GM23338 (cell line): ENCODE measurements at regions not wholly inside any gene's neighbourhood (a gene's known extent, or its start where the extent isn't known, plus 50 kb on each side); places are given as distances from the start of the nearest gene placed in this dataset.

Experiments used
- ATAC-seq: fragments of 200-7000 bp; cut with Tn5 transposase; 3 replicates; pipeline ENCODE4 v1.9.1; 2020
- DNase-seq: peaks from one replicate; pipeline ENCODE4 v3.0.0-alpha.2; 2015; ENCODE audit warnings: low spot score
- H2AFZ ChIP-seq: fragments of 200-600 bp; sonication (generic); 2 replicates; pipeline ENCODE4 v1.8.0; 2016; ENCODE audit warnings: antibody characterized with exemption, mild to moderate bottlenecking, moderate library complexity
- H3F3A ChIP-seq: fragments of 200-600 bp; sonication (generic); replicated peaks from 2 replicates; pipeline ENCODE4 v1.8.0; 2017; ENCODE audit warnings: antibody characterized with exemption, mixed run types, low read depth
- H3K27ac ChIP-seq: fragments of 200-600 bp; sonication (generic); 2 replicates; pipeline ENCODE4 v1.6.1; 2016; ENCODE audit warnings: low read depth
- H3K27me3 ChIP-seq: fragments of 200-600 bp; sonication (generic); 2 replicates; pipeline ENCODE4 v1.8.0; 2016; ENCODE audit warnings: mild to moderate bottlenecking, mixed run types, moderate library complexity; ENCODE audit not compliant: insufficient read depth
- H3K36me3 ChIP-seq: fragments of 200-600 bp; sonication (generic); 2 replicates; pipeline ENCODE4 v1.8.0; 2016; ENCODE audit warnings: mild to moderate bottlenecking; ENCODE audit not compliant: insufficient read depth
- H3K4me1 ChIP-seq: fragments of 200-600 bp; sonication (generic); 2 replicates; pipeline ENCODE4 v1.8.0; 2016; ENCODE audit warnings: mild to moderate bottlenecking, moderate library complexity; ENCODE audit not compliant: insufficient read depth
- H3K4me2 ChIP-seq: fragments of 200-600 bp; sonication (generic); 2 replicates; pipeline ENCODE4 v1.7.1; 2017; ENCODE audit warnings: mixed run types
- H3K4me3 ChIP-seq: fragments of 200-600 bp; sonication (generic); 2 replicates; pipeline ENCODE4 v1.6.1; 2016; ENCODE audit warnings: mixed run types
- H3K79me2 ChIP-seq: fragments of 200-600 bp; sonication (generic); replicated peaks from 2 replicates; pipeline ENCODE4 v1.8.0; 2017; ENCODE audit warnings: mild to moderate bottlenecking; ENCODE audit not compliant: insufficient read depth
- H3K9me2 ChIP-seq: fragments of 200-600 bp; sonication (generic); 2 replicates; pipeline ENCODE4 v1.8.0; 2017; ENCODE audit not compliant: insufficient read depth
- H4K20me1 ChIP-seq: fragments of 200-600 bp; sonication (generic); replicated peaks from 2 replicates; pipeline ENCODE4 v1.8.0; 2017; ENCODE audit warnings: mild to moderate bottlenecking; ENCODE audit not compliant: insufficient read depth
- H3K27ac Mint-ChIP-seq: 2 replicates; pipeline ENCODE4 v1.8.0; 2020; ENCODE audit warnings: inconsistent platforms, mild to moderate bottlenecking, moderate library complexity, mixed read lengths
- H3K27me3 Mint-ChIP-seq: 3 replicates; pipeline ENCODE4 v1.8.0; 2022; ENCODE audit warnings: low read depth, mild to moderate bottlenecking, moderate library complexity, mixed read lengths, inconsistent platforms; ENCODE audit not compliant: insufficient read depth, poor library complexity
- H3K36me3 Mint-ChIP-seq: 3 replicates; pipeline ENCODE4 v1.8.0; 2021; ENCODE audit warnings: low read depth, mild to moderate bottlenecking, inconsistent platforms, moderate library complexity, mixed read lengths
- H3K4me1 Mint-ChIP-seq: 3 replicates; pipeline ENCODE4 v1.8.0; 2020; ENCODE audit warnings: mild to moderate bottlenecking, inconsistent platforms, mixed read lengths
- H3K4me3 Mint-ChIP-seq: 3 replicates; pipeline ENCODE4 v1.8.0; 2021; ENCODE audit warnings: moderate library complexity, mild to moderate bottlenecking, inconsistent platforms, mixed read lengths
- H3K9me3 Mint-ChIP-seq: 3 replicates; pipeline ENCODE4 v1.8.0; 2020; ENCODE audit warnings: moderate library complexity, mild to moderate bottlenecking, inconsistent platforms, mixed read lengths
- CREB1 ChIP-seq: fragments of 250-450 bp; sonication (Bioruptor Pico); IDR thresholded peaks from 2 replicates; pipeline ENCODE4 v1.5.0; 2020; ENCODE audit warnings: low read depth, mild to moderate bottlenecking, moderate library complexity
- EZH2phosphoT487 ChIP-seq: fragments of 200-600 bp; sonication (generic); IDR thresholded peaks from one replicate; pipeline ENCODE4 v1.8.1; 2018; ENCODE audit warnings: antibody characterized with exemption; ENCODE audit not compliant: unreplicated experiment
- JUNB ChIP-seq: IDR thresholded peaks from one replicate; pipeline ENCODE4 v1.6.1; 2016; ENCODE audit warnings: antibody characterized with exemption; ENCODE audit not compliant: unreplicated experiment
- NANOG ChIP-seq: IDR thresholded peaks from 2 replicates; pipeline ENCODE4 v1.6.1; 2016; ENCODE audit warnings: antibody characterized with exemption, borderline replicate concordance
- POLR2AphosphoS5 ChIP-seq: IDR thresholded peaks from 2 replicates; pipeline ENCODE4 v1.6.1; 2016; ENCODE audit warnings: antibody characterized with exemption, low read depth
- TF ChIP-seq, protein P1 (sequence below): fragments of 250-450 bp; sonication (Bioruptor Pico); IDR thresholded peaks from 2 replicates; pipeline ENCODE4 v1.5.0; 2020; ENCODE audit warnings: mild to moderate bottlenecking, moderate library complexity

DNA sequence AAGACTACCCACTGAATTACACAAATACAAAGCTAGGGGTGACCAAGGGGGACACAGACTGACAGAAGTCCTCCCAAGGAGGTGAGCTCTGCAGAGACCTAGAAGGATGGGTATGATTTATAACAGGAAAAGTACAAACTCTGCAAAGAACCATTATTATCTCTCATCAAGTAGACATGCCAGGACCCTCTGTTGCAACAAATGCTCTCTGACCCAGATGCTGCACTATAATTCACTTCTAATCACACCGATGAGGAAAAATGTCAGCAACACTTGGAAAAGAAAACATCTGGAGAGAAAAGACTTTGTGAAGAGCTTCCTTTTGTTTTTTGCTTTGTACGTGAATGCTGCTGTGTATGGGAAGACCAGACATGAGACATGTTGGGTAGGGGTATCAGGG, 178.3 kb upstream of the PDE1C start:
- H3K36me3 Mint-ChIP-seq = no peaks in the 10 kb centered on the region
- H3K4me1 Mint-ChIP-seq = no peaks in the 10 kb centered on the region
- Histone ChIP-seq H3K4me1 (no peaks in the 10 kb centered on the region), H4K20me1 (no peaks in the 10 kb centered on the region), H3F3A (no peaks in the 10 kb centered on the region), H3K4me3 (no peak overlapping the region), H3K4me2 (no peak overlapping the region), H3K36me3 (no peaks in the 10 kb centered on the region), H2AFZ (no peak overlapping the region), H3K27me3 (no peaks in the 10 kb centered on the region), H3K27ac (no peak overlapping the region), H3K9me2 (no peaks in the 10 kb centered on the region; the same call in 1 of the 2 replicates), H3K79me2 (no peaks in the 10 kb centered on the region)
- no peak overlapping the region for H3K4me3 Mint-ChIP-seq
- H3K9me3 Mint-ChIP-seq = no peaks in the 10 kb centered on the region
- TF ChIP-seq CREB1 (CRISPR knock-in tag) = no peak
- TF ChIP-seq POLR2AphosphoS5 = no peak
- no peak overlapping the region for H3K27ac Mint-ChIP-seq
- ATAC-seq = no peak
- no peaks in the 10 kb centered on the region for H3K27me3 Mint-ChIP-seq
- no peak for DNase-seq

- Mint-ChIP-seq H3K4me1 (no peaks in the 10 kb centered on the region), H3K27me3 (no peaks in the 10 kb centered on the region), H3K27ac (no peak overlapping the region), H3K36me3 (no peaks in the 10 kb centered on the region), H3K9me3 (no peaks in the 10 kb centered on the region), H3K4me3 (no peak overlapping the region)
- H3K27ac ChIP-seq = no peak overlapping the region
- H3K9me2 ChIP-seq = no peaks in the 10 kb centered on the region; the same call in 1 of the 2 replicates
- H3K4me2 ChIP-seq = no peak overlapping the region
- H3K79me2 ChIP-seq = no peaks in the 10 kb centered on the region
- ATAC-seq (no peak), DNase-seq (no peak)
- no peaks in the 10 kb centered on the region for H3K27me3 ChIP-seq
- H4K20me1 ChIP-seq = no peaks in the 10 kb centered on the region
- H3F3A ChIP-seq = no peaks in the 10 kb centered on the region
- no peak overlapping the region for H3K4me3 ChIP-seq
- no peak overlapping the region for H2AFZ ChIP-seq
- no peaks in the 10 kb centered on the region for H3K36me3 ChIP-seq
- TF ChIP-seq EZH2phosphoT487 (no peak), POLR2AphosphoS5 (no peak), JUNB (no peak)
- no peaks in the 10 kb centered on the region for H3K4me1 ChIP-seq
Observed at GRCh38 chr7:32244806-32245345, 174.7 kb upstream of the PDE1C start.

GRCh38 chr7:32243687-32244290, 173.6 kb upstream of the PDE1C start:
- no peaks in the 10 kb centered on the region for H4K20me1 ChIP-seq
- no peak overlapping the region for H3K4me3 ChIP-seq
- DNase-seq = no peak
- H3F3A ChIP-seq = no peaks in the 10 kb centered on the region
- no peak overlapping the region for H3K27ac ChIP-seq
- H3K9me2 ChIP-seq = no peaks in the 10 kb centered on the region
- Mint-ChIP-seq H3K27ac (no peak overlapping the region), H3K9me3 (no peaks in the 10 kb centered on the region), H3K36me3 (no peaks in the 10 kb centered on the region), H3K27me3 (no peaks in the 10 kb centered on the region), H3K4me3 (no peak overlapping the region), H3K4me1 (no peaks in the 10 kb centered on the region)
- H3K27me3 ChIP-seq = no peaks in the 10 kb centered on the region
- no peaks in the 10 kb centered on the region for H3K4me1 ChIP-seq
- TF ChIP-seq, protein P1, sequence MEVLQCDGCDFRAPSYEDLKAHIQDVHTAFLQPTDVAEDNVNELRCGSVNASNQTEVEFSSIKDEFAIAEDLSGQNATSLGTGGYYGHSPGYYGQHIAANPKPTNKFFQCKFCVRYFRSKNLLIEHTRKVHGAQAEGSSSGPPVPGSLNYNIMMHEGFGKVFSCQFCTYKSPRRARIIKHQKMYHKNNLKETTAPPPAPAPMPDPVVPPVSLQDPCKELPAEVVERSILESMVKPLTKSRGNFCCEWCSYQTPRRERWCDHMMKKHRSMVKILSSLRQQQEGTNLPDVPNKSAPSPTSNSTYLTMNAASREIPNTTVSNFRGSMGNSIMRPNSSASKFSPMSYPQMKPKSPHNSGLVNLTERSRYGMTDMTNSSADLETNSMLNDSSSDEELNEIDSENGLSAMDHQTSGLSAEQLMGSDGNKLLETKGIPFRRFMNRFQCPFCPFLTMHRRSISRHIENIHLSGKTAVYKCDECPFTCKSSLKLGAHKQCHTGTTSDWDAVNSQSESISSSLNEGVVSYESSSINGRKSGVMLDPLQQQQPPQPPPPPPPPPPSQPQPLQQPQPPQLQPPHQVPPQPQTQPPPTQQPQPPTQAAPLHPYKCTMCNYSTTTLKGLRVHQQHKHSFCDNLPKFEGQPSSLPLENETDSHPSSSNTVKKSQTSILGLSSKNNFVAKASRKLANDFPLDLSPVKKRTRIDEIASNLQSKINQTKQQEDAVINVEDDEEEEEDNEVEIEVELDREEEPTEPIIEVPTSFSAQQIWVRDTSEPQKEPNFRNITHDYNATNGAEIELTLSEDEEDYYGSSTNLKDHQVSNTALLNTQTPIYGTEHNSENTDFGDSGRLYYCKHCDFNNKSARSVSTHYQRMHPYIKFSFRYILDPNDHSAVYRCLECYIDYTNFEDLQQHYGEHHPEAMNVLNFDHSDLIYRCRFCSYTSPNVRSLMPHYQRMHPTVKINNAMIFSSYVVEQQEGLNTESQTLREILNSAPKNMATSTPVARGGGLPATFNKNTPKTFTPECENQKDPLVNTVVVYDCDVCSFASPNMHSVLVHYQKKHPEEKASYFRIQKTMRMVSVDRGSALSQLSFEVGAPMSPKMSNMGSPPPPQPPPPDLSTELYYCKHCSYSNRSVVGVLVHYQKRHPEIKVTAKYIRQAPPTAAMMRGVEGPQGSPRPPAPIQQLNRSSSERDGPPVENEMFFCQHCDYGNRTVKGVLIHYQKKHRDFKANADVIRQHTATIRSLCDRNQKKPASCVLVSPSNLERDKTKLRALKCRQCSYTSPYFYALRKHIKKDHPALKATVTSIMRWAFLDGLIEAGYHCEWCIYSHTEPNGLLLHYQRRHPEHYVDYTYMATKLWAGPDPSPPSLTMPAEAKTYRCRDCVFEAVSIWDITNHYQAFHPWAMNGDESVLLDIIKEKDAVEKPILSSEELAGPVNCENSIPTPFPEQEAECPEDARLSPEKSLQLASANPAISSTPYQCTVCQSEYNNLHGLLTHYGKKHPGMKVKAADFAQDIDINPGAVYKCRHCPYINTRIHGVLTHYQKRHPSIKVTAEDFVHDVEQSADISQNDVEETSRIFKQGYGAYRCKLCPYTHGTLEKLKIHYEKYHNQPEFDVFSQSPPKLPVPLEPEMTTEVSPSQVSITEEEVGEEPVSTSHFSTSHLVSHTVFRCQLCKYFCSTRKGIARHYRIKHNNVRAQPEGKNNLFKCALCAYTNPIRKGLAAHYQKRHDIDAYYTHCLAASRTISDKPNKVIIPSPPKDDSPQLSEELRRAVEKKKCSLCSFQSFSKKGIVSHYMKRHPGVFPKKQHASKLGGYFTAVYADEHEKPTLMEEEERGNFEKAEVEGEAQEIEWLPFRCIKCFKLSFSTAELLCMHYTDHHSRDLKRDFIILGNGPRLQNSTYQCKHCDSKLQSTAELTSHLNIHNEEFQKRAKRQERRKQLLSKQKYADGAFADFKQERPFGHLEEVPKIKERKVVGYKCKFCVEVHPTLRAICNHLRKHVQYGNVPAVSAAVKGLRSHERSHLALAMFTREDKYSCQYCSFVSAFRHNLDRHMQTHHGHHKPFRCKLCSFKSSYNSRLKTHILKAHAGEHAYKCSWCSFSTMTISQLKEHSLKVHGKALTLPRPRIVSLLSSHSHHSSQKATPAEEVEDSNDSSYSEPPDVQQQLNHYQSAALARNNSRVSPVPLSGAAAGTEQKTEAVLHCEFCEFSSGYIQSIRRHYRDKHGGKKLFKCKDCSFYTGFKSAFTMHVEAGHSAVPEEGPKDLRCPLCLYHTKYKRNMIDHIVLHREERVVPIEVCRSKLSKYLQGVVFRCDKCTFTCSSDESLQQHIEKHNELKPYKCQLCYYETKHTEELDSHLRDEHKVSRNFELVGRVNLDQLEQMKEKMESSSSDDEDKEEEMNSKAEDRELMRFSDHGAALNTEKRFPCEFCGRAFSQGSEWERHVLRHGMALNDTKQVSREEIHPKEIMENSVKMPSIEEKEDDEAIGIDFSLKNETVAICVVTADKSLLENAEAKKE (CRISPR knock-in tag) = no peak
- TF ChIP-seq CREB1 (CRISPR knock-in tag) (no peak), NANOG (no peak)
- no peaks in the 10 kb centered on the region for H3K36me3 ChIP-seq
- no peak for ATAC-seq
- no peaks in the 10 kb centered on the region for H3K79me2 ChIP-seq
- no peak overlapping the region for H2AFZ ChIP-seq
- H3K4me2 ChIP-seq = no peak overlapping the region
